ENCODE measurements at regions not wholly inside any gene's neighbourhood (a gene's known extent, or its start where the extent isn't known, plus 50 kb on each side); places are given as distances from the start of the nearest gene placed in this dataset.

DNA sequence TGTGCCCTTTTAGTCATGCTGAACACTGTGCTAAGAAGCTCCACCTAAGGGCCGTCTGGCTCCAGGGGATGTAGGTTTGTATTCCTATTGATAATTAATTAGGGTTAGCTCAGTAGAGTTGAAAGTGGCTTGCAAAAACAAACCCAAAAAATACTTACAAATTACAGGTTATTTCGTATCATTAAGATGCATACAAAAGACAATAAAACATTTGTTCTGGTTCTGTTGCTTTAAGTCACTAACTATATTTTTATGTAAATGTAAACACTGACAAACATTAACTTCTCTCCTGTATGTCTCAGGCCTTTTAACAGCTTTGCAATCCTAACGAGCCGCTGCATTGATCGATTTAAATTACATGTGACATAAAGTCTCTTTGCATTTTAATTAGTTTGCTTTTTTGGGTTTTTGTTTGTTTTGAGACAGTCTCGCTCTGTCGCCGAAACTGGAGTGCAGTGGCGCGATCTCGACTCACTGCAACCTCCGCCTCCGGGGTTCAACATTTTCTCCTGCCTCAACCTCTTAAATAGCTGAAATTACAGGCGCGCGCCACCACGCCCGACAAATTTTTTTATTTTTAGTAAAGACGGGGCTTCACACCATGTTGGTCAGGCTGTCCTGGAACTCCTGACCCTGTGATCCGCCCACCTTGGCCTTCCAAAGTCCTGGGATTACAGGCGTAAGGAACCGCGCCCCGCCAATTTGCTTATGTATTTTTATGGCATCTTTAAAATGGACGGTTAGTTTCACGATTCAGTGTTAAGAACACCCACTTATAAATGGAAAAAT, 110.9 kb downstream of the HFE start:
- peak; percentile 69 for DNase-seq

- peak; percentile 67 for DNase-seq
Observed at GRCh38 chr6:26198722-26199056, 111.5 kb downstream of the HFE start.

GRCh38 chr6:26199057-26199772, 112.0 kb downstream of the HFE start:
- DNase-seq = peak; percentile 97

DNA sequence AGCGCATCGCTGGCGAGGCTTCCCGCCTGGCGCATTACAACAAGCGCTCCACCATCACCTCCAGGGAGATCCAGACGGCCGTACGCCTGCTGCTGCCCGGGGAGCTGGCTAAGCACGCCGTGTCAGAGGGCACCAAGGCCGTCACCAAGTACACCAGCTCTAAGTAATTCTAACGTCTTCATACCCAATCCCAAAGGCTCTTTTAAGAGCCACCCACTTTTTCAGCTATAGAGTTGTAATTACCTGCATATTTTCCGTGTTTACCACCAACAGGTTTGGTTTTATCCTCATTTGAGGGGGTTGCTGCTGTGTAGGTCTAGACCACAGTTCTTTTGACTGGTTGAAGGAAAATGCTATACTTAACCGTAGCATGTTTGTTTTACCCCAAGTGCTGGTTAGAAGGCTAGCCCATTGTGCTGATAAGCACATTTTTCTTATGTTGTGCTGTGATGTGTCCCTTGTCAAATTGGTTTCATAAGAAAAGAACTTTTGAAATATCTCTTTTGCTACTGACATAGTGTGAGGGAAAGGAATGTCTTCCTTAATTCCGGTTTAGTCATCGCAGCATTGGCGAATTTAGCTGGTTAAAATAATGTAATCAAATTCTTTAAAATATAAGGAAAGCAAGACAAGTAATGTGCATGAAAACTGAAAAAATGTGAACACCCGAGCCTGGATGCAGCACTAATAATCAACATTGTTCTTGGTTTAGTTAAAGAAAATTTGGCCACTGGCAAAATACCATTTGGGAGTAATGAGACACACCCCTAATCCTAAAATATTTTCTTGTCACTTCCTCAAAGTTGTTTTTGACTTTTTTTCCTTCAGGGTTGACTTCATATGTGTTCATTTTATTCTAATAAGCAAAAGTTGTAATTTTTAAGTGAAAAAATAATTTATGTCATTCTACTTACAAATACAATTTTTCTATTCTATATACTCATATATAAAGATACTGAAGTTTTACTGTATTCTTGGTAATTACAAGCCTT, 112.8 kb downstream of the HFE start:
- peak; percentile 45 for DNase-seq

- DNase-seq = no peak
Observed at GRCh38 chr6:26200918-26201721, 113.9 kb downstream of the HFE start.

- DNase-seq = no peak
Observed at GRCh38 chr6:26202201-26202611, 115.0 kb downstream of the HFE start.

DNA sequence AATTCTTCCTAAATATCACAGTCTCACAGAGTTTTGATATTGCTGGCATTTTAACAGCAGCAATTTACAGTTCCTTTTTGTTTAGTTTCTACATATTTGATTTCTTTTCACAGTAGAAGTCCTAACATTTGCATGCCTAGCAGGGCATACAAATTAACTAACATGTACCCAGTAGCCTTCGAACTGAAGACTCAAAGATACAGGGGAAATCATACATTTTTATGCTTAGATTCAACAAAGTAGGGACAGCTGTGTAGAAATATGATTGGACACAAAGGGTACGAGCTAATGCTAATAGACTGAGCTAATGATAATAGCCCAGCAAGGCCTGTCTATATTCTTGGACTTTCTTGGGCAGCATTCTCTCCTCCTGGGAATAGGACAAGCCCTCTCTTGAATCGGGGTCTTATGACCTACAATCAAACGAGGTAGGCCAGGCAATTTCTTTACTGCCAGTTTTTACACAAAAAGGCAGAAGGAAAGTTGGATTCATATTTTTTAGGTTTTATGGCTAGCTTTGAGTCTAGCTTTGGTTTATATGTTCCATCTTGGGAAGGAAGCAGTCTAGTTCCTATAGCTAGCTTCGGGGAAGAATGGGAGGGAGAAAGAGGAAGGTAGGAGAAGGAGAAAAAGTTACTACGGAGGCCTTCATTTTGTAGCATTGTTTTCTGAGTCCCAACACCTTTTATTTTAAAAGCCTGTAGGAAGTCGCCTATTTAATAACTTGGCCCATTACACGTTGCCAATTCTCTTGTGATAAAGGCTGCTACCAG, 115.8 kb downstream of the HFE start:
- no peak for DNase-seq

GRCh38 chr6:26204332-26205160, 117.3 kb downstream of the HFE start:
- peak; percentile 99 for DNase-seq

GRCh38 chr6:26205161-26205624, 118.0 kb downstream of the HFE start:
- peak; percentile 97 for DNase-seq

DNA sequence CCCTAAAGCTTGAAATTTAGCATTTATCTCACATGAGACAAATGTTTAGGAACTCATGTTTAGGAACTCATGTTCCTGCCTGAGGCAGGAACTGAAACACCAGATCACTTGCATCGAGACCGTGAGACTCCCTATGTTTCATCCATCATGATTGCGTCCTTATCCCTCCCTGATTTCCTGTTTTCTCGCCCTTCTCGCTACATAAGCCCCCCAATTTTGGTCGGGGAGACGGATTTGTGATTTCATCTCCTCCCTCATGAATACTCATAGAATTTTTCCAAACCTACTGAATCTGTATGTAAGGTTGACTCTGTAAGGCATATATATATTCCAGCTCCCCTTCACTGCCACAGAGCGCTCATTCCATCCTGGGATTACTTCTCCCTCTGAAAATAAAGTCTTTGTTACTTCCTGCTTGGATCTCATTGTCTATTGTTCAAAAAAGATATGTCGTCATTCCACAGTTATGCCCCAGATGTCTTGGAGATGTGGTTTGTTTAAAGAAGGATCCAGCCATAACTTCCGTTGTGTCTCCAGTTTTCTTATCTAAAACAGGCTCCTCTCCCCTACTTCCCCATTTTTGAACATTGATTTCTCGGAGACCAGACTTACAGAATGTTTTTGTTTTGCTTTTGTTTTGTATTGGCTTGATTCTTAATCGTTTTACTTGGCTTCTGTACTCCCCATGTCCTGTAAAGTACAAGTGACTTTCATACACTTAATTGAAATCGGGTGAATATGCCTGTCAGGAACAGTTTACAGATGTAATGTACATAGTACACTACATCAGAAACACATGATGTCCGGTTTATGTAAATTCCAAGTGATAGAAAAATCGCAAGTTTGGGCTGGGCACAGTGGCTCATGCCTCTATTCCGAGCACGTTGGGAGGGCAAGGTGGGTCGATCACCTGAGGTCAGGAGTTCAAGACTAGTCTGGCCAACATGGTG, 118.7 kb downstream of the HFE start:
- peak; percentile 87 for DNase-seq

DNA sequence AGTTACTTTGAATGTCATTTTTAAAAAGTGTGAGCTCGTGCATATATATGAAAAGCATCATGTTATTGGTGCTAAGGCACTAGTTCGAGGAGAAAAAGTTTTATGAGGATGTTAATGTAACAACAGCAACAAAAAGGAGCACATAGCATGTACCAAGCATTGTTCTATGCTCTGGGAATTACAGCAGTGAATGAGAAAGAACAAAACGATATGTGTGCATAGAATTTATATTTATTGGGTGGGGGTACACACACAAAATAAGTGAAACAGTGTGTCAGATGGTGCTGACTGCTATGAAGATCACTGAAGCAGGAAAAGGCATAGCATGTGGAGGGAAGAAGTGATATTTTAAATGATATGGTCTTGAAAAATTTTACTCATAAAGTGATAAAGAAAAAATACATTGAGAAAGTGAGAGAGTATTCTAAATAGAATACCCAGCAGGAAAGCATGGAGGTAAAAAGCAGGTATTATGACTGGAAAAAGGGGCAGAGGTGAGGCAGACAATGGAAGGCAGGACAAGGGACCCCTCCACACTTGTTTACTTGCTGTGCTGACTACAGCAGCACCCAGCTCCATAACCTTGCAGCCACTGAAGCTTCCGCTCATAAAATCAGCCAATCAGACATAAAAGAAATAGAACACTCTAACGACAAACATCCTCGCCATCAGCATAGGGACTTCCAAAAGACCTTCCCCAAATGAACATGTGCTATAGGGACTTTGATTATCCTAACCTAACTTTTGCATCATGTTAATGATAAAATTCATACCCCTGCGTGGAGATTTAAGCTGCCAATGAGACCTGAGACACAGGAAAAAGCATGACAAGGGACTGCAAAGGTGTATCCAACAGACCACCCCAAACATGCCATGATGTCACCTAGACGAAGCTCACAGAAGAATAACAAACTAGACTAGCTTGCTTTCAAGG, 119.9 kb downstream of the HFE start:
- DNase-seq = no peak

DNA sequence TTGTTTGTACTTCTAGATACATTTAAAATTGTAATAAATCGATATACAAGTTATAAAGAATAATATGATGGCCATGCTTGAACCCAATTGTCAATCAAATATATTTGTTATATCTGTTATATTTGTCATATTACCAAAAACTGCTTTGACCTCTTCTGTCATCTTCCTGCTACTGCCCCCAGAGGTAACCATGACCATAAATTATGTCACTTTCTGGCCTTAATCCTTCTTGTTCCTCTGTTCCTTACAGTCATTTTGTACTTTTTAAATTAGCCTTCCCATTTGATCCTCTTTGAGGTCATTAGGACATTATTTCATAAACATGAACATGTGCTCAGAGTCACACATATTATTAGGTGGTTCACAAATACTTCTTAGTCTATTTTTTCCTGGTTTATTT, 124.7 kb downstream of the HFE start:
- DNase-seq = no peak

- DNase-seq = no peak
Observed at GRCh38 chr6:26213334-26214075, 126.3 kb downstream of the HFE start.

DNA sequence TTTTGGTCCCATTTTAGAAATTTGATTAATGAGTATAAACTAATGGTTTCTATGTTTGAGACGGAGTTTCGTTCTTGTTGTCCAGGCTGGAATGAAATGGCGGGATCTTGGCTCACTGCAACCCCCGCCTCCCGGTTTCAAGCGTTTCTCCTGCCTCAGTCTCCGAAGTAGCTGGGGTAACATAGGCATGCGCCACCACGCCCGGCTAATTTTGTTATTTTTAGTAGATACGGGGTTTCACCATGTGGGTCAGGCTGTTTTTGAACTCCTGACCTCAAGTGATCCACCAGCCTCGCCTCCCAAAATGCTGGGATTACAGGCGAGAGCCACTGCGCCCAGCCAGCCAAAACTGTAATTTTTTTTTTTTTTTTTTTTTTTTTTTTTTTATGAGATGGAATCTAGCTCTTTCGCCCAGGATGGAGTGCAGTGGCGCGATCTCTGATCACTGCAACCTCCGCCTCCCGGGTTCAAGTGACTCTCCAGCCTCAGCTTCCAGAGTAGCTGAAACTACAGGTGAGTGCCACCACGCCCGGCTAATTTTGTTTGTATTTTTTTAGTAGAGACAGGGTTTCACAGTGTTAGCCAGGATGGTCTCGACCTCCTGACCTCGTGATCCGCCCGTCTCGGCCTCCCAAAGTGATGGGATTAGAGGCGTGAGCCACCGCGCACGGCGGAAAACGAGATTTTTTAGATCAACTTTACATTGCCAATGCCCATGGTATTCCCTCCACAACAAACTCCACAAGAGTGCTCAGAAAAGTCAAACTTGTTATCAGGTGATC, 127.8 kb downstream of the HFE start:
- peak; percentile 42 for DNase-seq

GRCh38 chr6:26215585-26216358, 128.5 kb downstream of the HFE start:
- DNase-seq = peak; percentile 75

Data from tongue (tissue), 1 donor.